NCI-H510A treated with DMSO at 0.1 percent for 48 hours (cell line): ENCODE measurements at regions not wholly inside any gene's neighbourhood (a gene's known extent, or its start where the extent isn't known, plus 50 kb on each side); places are given as distances from the start of the nearest gene placed in this dataset.

Experiments used
- DNase-seq: peaks from one replicate; lab custom pipeline; 2025; lab: John Stamatoyannopoulos, UW

- no peak for DNase-seq
Measured at GRCh38 chr11:128407962-128408361, 179.4 kb downstream of the ETS1 start.

- DNase-seq = no peak
Measured at GRCh38 chr11:128405714-128406662, 181.4 kb downstream of the ETS1 start.

GRCh38 chr11:128405112-128405511 is 182.2 kb downstream of the ETS1 start:
- no peak for DNase-seq

- no peak for DNase-seq
Measured at GRCh38 chr11:128404437-128404836, 182.9 kb downstream of the ETS1 start.

GRCh38 chr11:128400382-128401203 is 186.8 kb downstream of the ETS1 start:
- DNase-seq = no peak

GRCh38 chr11:128399251-128400121 is 187.9 kb downstream of the ETS1 start:
- no peak for DNase-seq

- DNase-seq = no peak
Measured at GRCh38 chr11:128398517-128399250, 188.7 kb downstream of the ETS1 start.

- DNase-seq = no peak
Measured at GRCh38 chr11:128397362-128397761, 190.0 kb downstream of the ETS1 start.

GRCh38 chr11:128394431-128395089 is 192.8 kb downstream of the ETS1 start:
- DNase-seq = no peak

GRCh38 chr11:128392259-128392658 is 195.1 kb downstream of the ETS1 start:
- no peak for DNase-seq

GRCh38 chr11:128391811-128392210 is 195.5 kb downstream of the ETS1 start:
- DNase-seq = no peak

- no peak for DNase-seq
Measured at GRCh38 chr11:128390246-128390645, 197.1 kb downstream of the ETS1 start.

- DNase-seq = no peak
Measured at GRCh38 chr11:128389461-128389976, 197.8 kb downstream of the ETS1 start.

GRCh38 chr11:128388206-128388815 is 199.0 kb downstream of the ETS1 start:
- DNase-seq = peak; percentile 38

GRCh38 chr11:128379587-128380580 is 207.5 kb downstream of the ETS1 start:
- no peak for DNase-seq

- no peak for DNase-seq
Measured at GRCh38 chr11:128375961-128376360, 211.4 kb downstream of the ETS1 start.

- no peak for DNase-seq
Measured at GRCh38 chr11:128374026-128374425, 213.3 kb downstream of the ETS1 start.

GRCh38 chr11:128372977-128373376 is 214.4 kb downstream of the ETS1 start:
- no peak for DNase-seq

- no peak for DNase-seq
Measured at GRCh38 chr11:128367573-128367972, 219.8 kb downstream of the ETS1 start.
